ENCODE measurements at regions not wholly inside any gene's neighbourhood (a gene's known extent, or its start where the extent isn't known, plus 50 kb on each side); places are given as distances from the start of the nearest gene placed in this dataset.

GRCh38 chr9:110036286-110036685 lies 171.7 kb downstream of the C9orf152 start:
- no peak overlapping the region for H3K9ac ChIP-seq (ENCODE audit: low read depth, low read length)
- ATAC-seq (ENCODE audit: insufficient read depth, low read depth) (no peak), DNase-seq (no peak)
- TF ChIP-seq EZH2 (IDR thresholded peaks at IDR 0.05; ENCODE audit: borderline replicate concordance, low read depth, low read length, severe bottlenecking) (no peak), CTCF (IDR thresholded peaks at IDR 0.05; ENCODE audit: borderline replicate concordance, extremely low read depth, low read length, poor library complexity, severe bottlenecking) (no peak)
- no peaks in the 10 kb centered on the region for H3K79me2 ChIP-seq (ENCODE audit: insufficient read depth, low read length)
- H3K36me3 ChIP-seq (ENCODE audit: insufficient read depth, low read length): no peaks in the 10 kb centered on the region
- no peak overlapping the region for H2AFZ ChIP-seq (ENCODE audit: low read depth, low read length)
- no peaks in the 10 kb centered on the region for H3K4me1 ChIP-seq (ENCODE audit: insufficient read depth, low read length)
- no peaks in the 10 kb centered on the region for H3K9me3 ChIP-seq (ENCODE audit: insufficient read depth, low read length, severe bottlenecking)
- no peaks in the 10 kb centered on the region for H4K20me1 ChIP-seq (ENCODE audit: insufficient read depth, low read length)
- no peaks in the 10 kb centered on the region for H3K27me3 ChIP-seq (ENCODE audit: insufficient read depth, low read length, poor library complexity)
- no peak overlapping the region for H3K4me2 ChIP-seq (ENCODE audit: insufficient read depth, low read length)
- H3K4me3 ChIP-seq (ENCODE audit: low read depth in 1 of 2, low read length in 2 of 2): no peak overlapping the region
- H3K27ac ChIP-seq (ENCODE audit: low read length): no peak overlapping the region

- H3K36me3 ChIP-seq (ENCODE audit: insufficient read depth, low read length): no peaks in the 10 kb centered on the region
- H3K27me3 ChIP-seq (ENCODE audit: insufficient read depth, low read length, poor library complexity): no peaks in the 10 kb centered on the region
- H3K79me2 ChIP-seq (ENCODE audit: insufficient read depth, low read length): no peaks in the 10 kb centered on the region
- no peak overlapping the region for H3K9ac ChIP-seq (ENCODE audit: low read depth, low read length)
- no peaks in the 10 kb centered on the region for H3K9me3 ChIP-seq (ENCODE audit: insufficient read depth, low read length, severe bottlenecking)
- H2AFZ ChIP-seq (ENCODE audit: low read depth, low read length): no peak overlapping the region
- no peak overlapping the region for H3K4me3 ChIP-seq (ENCODE audit: low read depth in 1 of 2, low read length in 2 of 2)
- H3K27ac ChIP-seq (ENCODE audit: low read length): no peak overlapping the region
- H3K4me2 ChIP-seq (ENCODE audit: insufficient read depth, low read length): no peak overlapping the region
- DNase-seq (no peak), ATAC-seq (ENCODE audit: insufficient read depth, low read depth) (no peak)
- H4K20me1 ChIP-seq (ENCODE audit: insufficient read depth, low read length): no peaks in the 10 kb centered on the region
- TF ChIP-seq CTCF (IDR thresholded peaks at IDR 0.05; ENCODE audit: borderline replicate concordance, extremely low read depth, low read length, poor library complexity, severe bottlenecking) (no peak), EZH2 (IDR thresholded peaks at IDR 0.05; ENCODE audit: borderline replicate concordance, low read depth, low read length, severe bottlenecking) (no peak)
- H3K4me1 ChIP-seq (ENCODE audit: insufficient read depth, low read length): no peaks in the 10 kb centered on the region
Observed at GRCh38 chr9:110040788-110041187, 167.2 kb downstream of the C9orf152 start.

- Histone ChIP-seq H3K4me1 (ENCODE audit: insufficient read depth, low read length) (no peaks in the 10 kb centered on the region), H2AFZ (ENCODE audit: low read depth, low read length) (no peak overlapping the region), H3K9me3 (ENCODE audit: insufficient read depth, low read length, severe bottlenecking) (no peaks in the 10 kb centered on the region), H3K9ac (ENCODE audit: low read depth, low read length) (no peak overlapping the region), H3K36me3 (ENCODE audit: insufficient read depth, low read length) (no peaks in the 10 kb centered on the region), H3K27ac (ENCODE audit: low read length) (no peak overlapping the region), H3K4me3 (ENCODE audit: low read depth in 1 of 2, low read length in 2 of 2) (no peak overlapping the region), H4K20me1 (ENCODE audit: insufficient read depth, low read length) (no peaks in the 10 kb centered on the region), H3K79me2 (ENCODE audit: insufficient read depth, low read length) (no peaks in the 10 kb centered on the region), H3K27me3 (ENCODE audit: insufficient read depth, low read length, poor library complexity) (no peaks in the 10 kb centered on the region), H3K4me2 (ENCODE audit: insufficient read depth, low read length) (no peak overlapping the region)
- ATAC-seq (ENCODE audit: insufficient read depth, low read depth) (no peak), DNase-seq (no peak)
- no peak for TF ChIP-seq CTCF (IDR thresholded peaks at IDR 0.05; ENCODE audit: borderline replicate concordance, extremely low read depth, low read length, poor library complexity, severe bottlenecking)
- no peak for TF ChIP-seq EZH2 (IDR thresholded peaks at IDR 0.05; ENCODE audit: borderline replicate concordance, low read depth, low read length, severe bottlenecking)
Observed at GRCh38 chr9:110041452-110041851, 166.5 kb downstream of the C9orf152 start.

Measured in DND-41 (cell line).